ENCODE measurements at regions not wholly inside any gene's neighbourhood (a gene's known extent, or its start where the extent isn't known, plus 50 kb on each side); places are given as distances from the start of the nearest gene placed in this dataset.

DNA sequence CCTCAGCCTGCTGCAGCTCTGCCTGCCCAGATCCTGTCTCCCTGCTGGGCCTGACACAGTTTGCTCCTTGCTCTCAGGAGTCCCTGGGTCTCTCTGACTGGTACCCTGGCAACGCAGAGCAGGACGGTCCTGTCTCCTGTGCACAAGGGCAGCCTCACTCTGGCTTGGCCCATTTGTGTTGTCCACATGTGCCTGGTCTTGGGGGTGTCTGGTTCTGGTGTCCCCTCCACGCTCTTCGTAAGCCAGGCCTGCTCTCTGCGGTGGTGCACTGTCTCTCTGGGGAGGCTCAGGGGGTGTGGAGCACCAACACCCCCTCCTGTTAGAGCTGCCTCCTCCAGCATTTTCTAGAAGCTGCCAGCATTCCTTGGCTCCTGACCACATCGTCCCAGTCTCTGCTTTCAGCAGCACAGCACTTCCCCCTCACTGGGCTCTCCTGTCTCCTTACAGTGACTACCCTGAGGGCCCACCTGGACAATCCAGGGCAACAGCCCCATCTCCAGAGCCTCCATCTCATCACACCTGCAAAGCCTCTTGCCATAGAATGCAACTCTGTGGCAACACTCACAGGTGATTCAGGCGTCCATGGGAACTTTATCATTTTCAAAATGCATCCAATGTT is 235.6 kb upstream of the HS6ST1 start:
- no peak for DNase-seq (ENCODE audit: low read depth)

GRCh38 chr2:128555433-128555832 is 236.8 kb upstream of the HS6ST1 start:
- DNase-seq (ENCODE audit: low read depth): no peak

- DNase-seq (ENCODE audit: low read depth): no peak
These were observed 237.4 kb upstream of the HS6ST1 start for GRCh38 chr2:128556089-128556488.

DNA sequence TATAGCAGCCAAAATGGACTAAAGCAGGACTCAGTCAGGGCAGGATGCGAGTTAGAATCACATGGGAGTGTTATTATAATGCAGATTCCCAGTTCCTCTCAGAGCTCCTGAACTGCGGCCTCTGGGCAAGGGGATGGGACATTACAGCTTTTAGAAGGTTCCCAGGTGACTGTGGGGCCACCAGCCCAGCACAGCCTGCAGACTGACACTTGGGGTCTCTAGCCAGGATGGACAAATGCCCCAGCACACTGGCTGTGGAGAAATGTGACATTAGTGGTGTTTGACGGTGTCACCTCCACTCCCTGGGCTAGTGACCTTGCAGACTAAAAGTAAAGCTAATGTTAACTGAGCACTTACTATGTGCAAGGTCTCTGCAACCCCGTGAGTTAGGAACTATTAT is 238.0 kb upstream of the HS6ST1 start:
- DNase-seq (ENCODE audit: low read depth): no peak

DNA sequence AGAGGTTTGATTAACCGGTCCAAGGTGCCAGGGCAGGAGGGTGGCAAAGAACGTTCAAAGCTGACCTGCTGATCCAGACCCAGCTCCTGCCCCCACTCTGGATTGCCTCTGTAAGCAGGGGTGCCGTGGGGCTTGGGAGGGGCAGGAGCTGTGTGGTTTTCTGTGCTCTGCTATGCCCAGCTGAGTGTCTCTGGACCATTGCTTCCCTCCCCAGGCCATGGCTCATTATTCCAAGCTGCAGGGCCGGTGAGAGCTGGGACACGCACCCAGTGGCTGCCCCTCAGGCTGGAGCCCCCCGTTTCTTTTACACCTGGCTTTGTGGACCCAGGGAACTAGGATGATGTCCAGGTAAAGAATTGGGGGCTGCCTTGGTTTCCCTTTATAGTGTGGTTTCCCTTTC is 238.4 kb upstream of the HS6ST1 start:
- DNase-seq (ENCODE audit: low read depth): no peak

DNA sequence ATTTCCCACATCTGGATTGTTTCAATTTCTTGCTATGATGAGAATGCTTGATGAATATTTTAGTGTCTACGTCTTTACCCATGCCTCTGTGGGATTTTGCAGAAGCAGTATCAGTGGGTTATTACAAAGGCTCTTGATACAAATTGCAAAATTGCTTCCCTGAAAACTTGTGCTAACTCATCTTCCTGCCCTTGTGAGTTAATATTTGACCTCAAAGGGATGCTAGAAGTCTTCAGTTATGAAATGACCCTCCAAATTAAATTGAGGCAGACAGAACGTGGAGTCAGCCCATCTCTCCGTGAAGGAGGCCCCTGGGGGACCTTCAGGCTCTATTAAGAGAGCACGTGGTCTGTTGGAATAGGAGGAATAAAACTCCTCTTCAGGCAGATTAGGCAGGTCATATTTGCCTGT is 239.2 kb upstream of the HS6ST1 start:
- DNase-seq (ENCODE audit: low read depth): no peak

DNA sequence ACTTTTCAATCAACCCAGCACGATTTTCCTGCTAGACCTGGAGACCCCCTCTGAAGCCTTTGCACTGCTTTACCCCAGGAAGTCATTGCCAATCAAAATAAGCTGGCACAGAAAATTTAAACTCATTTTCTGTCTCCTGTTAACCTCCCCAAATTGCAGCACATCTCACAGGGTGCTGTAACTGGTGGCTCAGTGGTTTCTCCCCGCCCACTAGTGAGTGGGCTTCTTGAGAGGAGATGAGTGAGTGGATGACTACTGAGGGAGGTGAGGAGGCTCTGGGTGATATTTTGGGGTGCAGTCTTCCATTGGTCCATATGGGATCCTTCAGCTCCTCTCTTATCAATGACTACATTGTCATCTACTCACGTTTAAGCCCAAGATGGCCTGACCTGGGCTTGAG is 239.8 kb upstream of the HS6ST1 start:
- no peak for DNase-seq (ENCODE audit: low read depth)

DNA sequence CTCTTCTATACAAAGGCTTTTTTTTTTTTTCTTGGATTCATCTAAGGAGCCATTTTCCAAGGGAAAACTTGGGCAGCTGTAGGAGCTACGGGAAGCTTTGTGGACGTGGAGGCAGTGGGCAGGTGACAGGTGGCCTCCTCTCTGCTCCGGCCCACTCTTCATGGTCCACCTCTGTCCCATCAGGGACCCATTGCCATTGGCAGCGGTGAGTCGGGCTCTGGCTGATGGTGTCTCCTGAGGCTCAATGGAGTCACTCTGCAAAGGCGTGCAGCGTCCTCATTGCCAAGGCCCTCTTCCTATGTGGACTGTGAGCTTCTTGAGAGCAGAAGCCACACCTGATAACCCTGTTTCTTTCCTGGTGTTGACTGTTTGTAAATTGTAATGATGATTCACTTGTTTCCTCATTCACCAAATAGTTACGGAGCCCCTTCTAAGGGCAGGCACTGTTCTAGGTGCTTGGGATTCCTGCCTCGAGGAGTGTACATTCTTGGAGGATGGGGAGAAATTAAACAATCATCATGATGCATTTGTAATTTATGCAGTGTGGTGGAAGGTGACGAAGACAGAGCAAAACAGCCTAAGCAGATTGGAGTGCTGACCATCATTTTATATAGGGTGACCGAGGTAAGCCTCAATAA is 240.3 kb upstream of the HS6ST1 start:
- DNase-seq (ENCODE audit: low read depth): no peak

GRCh38 chr2:128559533-128560515 is 241.2 kb upstream of the HS6ST1 start:
- DNase-seq (ENCODE audit: low read depth): no peak

- no peak for DNase-seq (ENCODE audit: low read depth)
These were observed 242.1 kb upstream of the HS6ST1 start for GRCh38 chr2:128560718-128561117.

GRCh38 chr2:128562471-128563347 is 244.0 kb upstream of the HS6ST1 start:
- DNase-seq (ENCODE audit: low read depth): no peak

DNA sequence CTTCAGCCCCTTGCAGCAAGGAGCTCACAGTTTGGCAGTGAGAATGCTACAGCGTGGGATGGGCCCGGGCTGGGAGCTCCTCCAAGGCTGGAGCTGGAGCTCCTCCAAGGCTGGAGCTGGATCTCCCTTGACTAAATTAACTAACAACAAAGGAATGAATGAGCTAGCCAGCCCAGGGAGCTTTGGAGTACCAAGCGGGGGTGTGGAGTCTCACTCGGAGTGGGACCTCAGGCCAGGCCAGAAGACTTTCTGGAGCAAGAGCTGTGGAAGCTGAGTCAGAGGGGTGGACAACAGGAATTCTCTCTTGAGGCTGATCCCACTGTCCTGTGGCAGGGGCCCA is 244.7 kb upstream of the HS6ST1 start:
- DNase-seq (ENCODE audit: low read depth): no peak

- DNase-seq (ENCODE audit: low read depth): no peak
These were observed 245.5 kb upstream of the HS6ST1 start for GRCh38 chr2:128564131-128564530.

GRCh38 chr2:128564551-128564950 is 245.9 kb upstream of the HS6ST1 start:
- DNase-seq (ENCODE audit: low read depth): no peak

- no peak for DNase-seq (ENCODE audit: low read depth)
These were observed 246.8 kb upstream of the HS6ST1 start for GRCh38 chr2:128565441-128565840.

DNA sequence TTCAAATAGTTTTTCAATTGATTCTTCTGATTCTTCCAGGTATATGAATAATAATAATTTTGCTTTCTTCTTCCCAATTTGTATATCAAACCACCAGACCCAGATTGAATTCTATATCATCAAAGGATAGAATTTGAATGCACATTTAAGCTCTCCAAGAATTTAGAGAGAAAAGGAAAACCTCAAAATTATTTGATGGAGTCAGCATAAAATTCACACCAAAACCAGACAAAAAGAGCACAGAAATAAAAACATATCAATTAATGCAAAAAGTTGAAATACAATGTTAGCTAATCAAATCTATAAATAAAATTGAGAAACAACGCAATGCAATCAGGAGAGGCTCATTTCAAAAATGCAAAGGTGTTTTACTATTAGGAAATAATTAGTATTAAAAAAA is 248.0 kb upstream of the HS6ST1 start:
- DNase-seq (ENCODE audit: low read depth): no peak

DNA sequence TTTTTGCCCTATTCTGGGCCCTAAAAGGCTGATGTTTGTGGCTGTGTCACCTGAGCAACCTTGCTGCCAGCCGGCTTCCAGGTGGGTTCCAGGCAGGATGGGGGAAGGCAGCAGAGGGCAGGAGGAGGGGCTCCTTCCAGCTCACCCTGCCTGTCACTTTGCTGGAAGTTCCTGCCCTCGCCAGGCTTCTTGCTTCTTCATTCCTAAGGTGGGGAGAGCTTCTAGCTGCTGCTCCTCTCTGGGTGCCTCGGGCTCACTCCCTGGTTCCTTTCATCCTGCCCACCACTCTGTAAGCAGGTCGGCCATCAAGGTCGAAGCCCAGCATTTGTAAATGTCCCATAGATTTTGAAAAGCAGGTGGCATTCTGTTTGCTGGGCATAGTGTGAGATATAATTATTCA is 249.4 kb upstream of the HS6ST1 start:
- no peak for DNase-seq (ENCODE audit: low read depth)

DNA sequence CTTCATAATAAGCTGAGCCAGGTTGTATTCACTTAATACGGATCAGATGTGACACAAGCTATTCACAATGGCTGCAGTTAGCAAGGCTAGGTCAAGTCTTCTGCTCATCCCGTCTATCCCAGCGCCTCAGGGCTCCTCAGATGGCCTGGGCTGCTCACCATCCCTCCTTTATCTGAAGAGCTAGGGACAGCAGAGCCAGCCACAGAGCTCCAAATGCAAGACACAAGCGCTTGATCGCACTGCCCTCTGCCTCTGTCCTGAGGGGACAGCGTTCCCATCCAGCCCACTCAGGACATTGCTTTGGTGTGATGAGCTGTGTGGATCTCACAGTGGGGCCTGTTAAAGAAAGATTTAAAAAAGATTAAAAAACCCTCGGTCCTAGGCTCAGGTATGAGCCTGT is 254.4 kb upstream of the HS6ST1 start:
- DNase-seq (ENCODE audit: low read depth): no peak

- DNase-seq (ENCODE audit: low read depth): no peak
These were observed 254.9 kb upstream of the HS6ST1 start for GRCh38 chr2:128573531-128573930.

GRCh38 chr2:128577141-128577930 is 258.7 kb upstream of the HS6ST1 start:
- no peak for DNase-seq (ENCODE audit: low read depth)
